ENCODE measurements at regions not wholly inside any gene's neighbourhood (a gene's known extent, or its start where the extent isn't known, plus 50 kb on each side); places are given as distances from the start of the nearest gene placed in this dataset.

DNA sequence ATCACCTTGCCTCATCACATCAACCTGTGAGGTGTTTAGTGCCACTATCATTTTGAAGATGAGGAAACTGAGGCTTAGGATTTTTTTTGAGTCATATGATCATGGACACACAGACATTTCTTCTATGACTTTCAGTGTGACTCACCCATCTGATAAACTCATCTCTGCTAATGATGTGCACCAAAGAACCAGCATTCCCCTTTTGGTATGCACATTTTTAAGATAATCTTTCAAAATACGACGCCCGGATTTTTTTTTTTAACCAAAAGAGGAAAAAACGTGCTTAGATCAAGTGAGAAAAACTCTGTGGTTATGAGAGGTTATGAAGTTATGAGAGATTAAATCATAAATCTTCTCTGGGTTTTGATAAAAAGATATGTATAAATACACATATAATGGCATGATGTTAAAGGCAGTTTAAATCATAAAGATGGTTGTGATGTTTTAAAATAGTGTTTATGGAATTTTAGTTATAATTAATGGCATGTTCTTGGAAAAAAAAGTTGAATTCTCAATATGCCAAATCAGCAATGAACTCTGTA is 948.1 kb downstream of the TMTC2 start:
- Histone ChIP-seq H3K56ac (replicated peaks; ENCODE audit: insufficient read length, low read depth, low read length) (no peak overlapping the region), H3K79me2 (ENCODE audit: control insufficient read depth in 1 of 2, insufficient read depth in 2 of 2, low read length in 2 of 2) (no peaks in the 10 kb centered on the region), H3K23me2 (ENCODE audit: low read depth, low read length) (no peaks in the 10 kb centered on the region), H2BK5ac (ENCODE audit: low read depth, low read length) (no peak overlapping the region), H2BK15ac (ENCODE audit: low read length) (no peak overlapping the region), H4K8ac (ENCODE audit: extremely low read depth, insufficient read depth, low read length) (no peak overlapping the region), H3K9me3 (ENCODE audit: insufficient read depth in 2 of 2, low read depth in 1 of 2, low read length in 1 of 2) (no peaks in the 10 kb centered on the region), H3K36me3 (ENCODE audit: control insufficient read depth in 2 of 4, insufficient read depth in 4 of 4, low read length in 3 of 4) (no peaks in the 10 kb centered on the region), H3K23ac (ENCODE audit: insufficient read length) (no peak overlapping the region), H3K4ac (replicated peaks; ENCODE audit: insufficient read length, low read depth, low read length) (no peak overlapping the region), H3K27me3 (replicated peaks in 1 of 4; ENCODE audit: control insufficient read depth in 3 of 4, extremely low read depth in 1 of 4, insufficient read depth in 3 of 4, low read length in 3 of 4) (no peaks in the 10 kb centered on the region), H3K4me3 (ENCODE audit: extremely low read depth in 1 of 4, insufficient read depth in 2 of 4, low read depth in 3 of 4, low read length in 4 of 4) (no peak overlapping the region), H2BK120ac (replicated peaks; ENCODE audit: low read depth, low read length) (no peak overlapping the region), H2AFZ (ENCODE audit: low read length) (no peak overlapping the region), H2AK5ac (ENCODE audit: low read depth, low read length) (no peak overlapping the region), H3K27ac (ENCODE audit: low read depth, low read length) (no peak overlapping the region), H3K79me1 (ENCODE audit: low read depth, low read length) (no peaks in the 10 kb centered on the region), H3K14ac (ENCODE audit: insufficient read length) (no peak overlapping the region), H2BK12ac (ENCODE audit: low read depth, low read length) (no peak overlapping the region), H4K5ac (ENCODE audit: insufficient read length, low read depth, low read length) (no peak overlapping the region), H3K18ac (ENCODE audit: extremely low read depth, low read length) (no peak overlapping the region), H3K4me1 (replicated peaks in 1 of 4; ENCODE audit: control insufficient read depth in 3 of 4, insufficient read depth in 4 of 4, low read length in 3 of 4) (no peaks in the 10 kb centered on the region), H2BK20ac (ENCODE audit: low read length) (no peak overlapping the region), H3K4me2 (ENCODE audit: insufficient read depth in 1 of 2, low read depth in 2 of 2, low read length in 2 of 2) (no peak overlapping the region), H3K9ac (replicated peaks in 1 of 4; ENCODE audit: extremely low read depth in 1 of 4, low read depth in 3 of 4, low read length in 3 of 4) (no peak overlapping the region), H4K20me1 (replicated peaks in 1 of 2; ENCODE audit: control insufficient read depth in 1 of 2, insufficient read depth in 2 of 2, low read length in 2 of 2) (no peaks in the 10 kb centered on the region), H4K91ac (replicated peaks; ENCODE audit: insufficient read length, low read length) (no peak overlapping the region)
- FAIRE-seq (no peak), DNase-seq (ENCODE audit: low read depth in 1 of 2, low spot score in 2 of 2) (no peak)
- CTCF ChIA-PET (ENCODE audit: partially characterized antibody), result no interaction called here
- 82% methylated on average over 4 of the region's 4 CpGs; no CpG with 5 or more reads in 1 of the 2 experiments for WGBS, 2 experiments (ENCODE audit: extremely low coverage in 1 of 2, insufficient coverage in 1 of 2, insufficient read length in 1 of 2, insufficient replicate concordance in 2 of 2, low coverage in 1 of 2, low lambda C conversion rate in 2 of 2, missing lambda C conversion rate in 1 of 2)
- POLR2A ChIA-PET (ENCODE audit: partially characterized antibody), result no interaction called here
- TF ChIP-seq MAX (IDR thresholded peaks at IDR 0.05) (no peak), ATF2 (IDR thresholded peaks at IDR 0.05; ENCODE audit: low read length) (no peak), GTF2F1 (IDR thresholded peaks at IDR 0.05; ENCODE audit: borderline replicate concordance, low read depth, low read length) (no peak), RAD21 (IDR thresholded peaks at IDR 0.05 in 1 of 2, conservative IDR thresholded peaks at IDR 0.05 in 1 of 2; ENCODE audit: low read depth in 2 of 2, low read length in 2 of 2) (no peak), KDM1A (IDR thresholded peaks at IDR 0.05; ENCODE audit: borderline replicate concordance, low read length) (no peak), RNF2 (IDR thresholded peaks at IDR 0.05; ENCODE audit: borderline replicate concordance, low read depth, low read length, missing control alignments, poor library complexity, severe bottlenecking) (no peak), MAFK (IDR thresholded peaks at IDR 0.05; ENCODE audit: low read depth, low read length) (no peak), SIRT6 (IDR thresholded peaks at IDR 0.05; ENCODE audit: low read length) (no peak), SIX5 (IDR thresholded peaks at IDR 0.05; ENCODE audit: low read depth, low read length) (no peak), KDM5A (IDR thresholded peaks at IDR 0.05; ENCODE audit: low read length) (no peak), PHF8 (conservative IDR thresholded peaks at IDR 0.05; ENCODE audit: low read depth, low read length) (no peak), CEBPB (IDR thresholded peaks at IDR 0.05; ENCODE audit: low read depth, low read length) (no peak)

All from H1 (cell line).